KMS-11 (cell line): ENCODE measurements at regions not wholly inside any gene's neighbourhood (a gene's known extent, or its start where the extent isn't known, plus 50 kb on each side); places are given as distances from the start of the nearest gene placed in this dataset.

ENCODE experiments used
- H2AFZ ChIP-seq: fragments of 200-600 bp; sonication (generic); 2 replicates; pipeline ENCODE4 v1.6.1; 2016; ENCODE audit warnings: antibody characterized with exemption, mixed run types, low read depth
- H3K27ac ChIP-seq: fragments of 200-600 bp; sonication (generic); 2 replicates; pipeline ENCODE4 v1.6.1; 2016; ENCODE audit warnings: mild to moderate bottlenecking, mixed run types
- H3K27me3 ChIP-seq: fragments of 200-600 bp; sonication (generic); 2 replicates; pipeline ENCODE4 v1.6.1; 2017; ENCODE audit warnings: mild to moderate bottlenecking, low read depth, mixed run types, moderate library complexity; ENCODE audit not compliant: insufficient read depth
- H3K36me3 ChIP-seq: fragments of 200-600 bp; sonication (generic); 2 replicates; pipeline ENCODE4 v1.6.1; 2017; ENCODE audit warnings: mild to moderate bottlenecking, mixed run types; ENCODE audit not compliant: insufficient read depth
- H3K4me1 ChIP-seq: fragments of 200-600 bp; sonication (generic); 2 replicates; pipeline ENCODE4 v1.6.1; 2016; ENCODE audit warnings: mild to moderate bottlenecking, low read depth, mixed run types; ENCODE audit not compliant: poor library complexity, severe bottlenecking
- H3K4me2 ChIP-seq: fragments of 200-600 bp; sonication (generic); 2 replicates; pipeline ENCODE4 v1.7.0; 2016; ENCODE audit warnings: mild to moderate bottlenecking, mixed run types
- H3K4me3 ChIP-seq: fragments of 200-600 bp; sonication (generic); IDR thresholded peaks from 2 replicates; pipeline ENCODE4 v1.6.1; 2017; ENCODE audit warnings: low read depth, low read length, mixed read lengths; ENCODE audit not compliant: insufficient read depth
- H3K79me2 ChIP-seq: fragments of 200-600 bp; sonication (generic); 2 replicates; pipeline ENCODE4 v1.6.1; 2016; ENCODE audit warnings: low read depth, mixed run types; ENCODE audit not compliant: insufficient read depth
- H3K9ac ChIP-seq: fragments of 200-600 bp; sonication (generic); 2 replicates; pipeline ENCODE4 v1.6.1; 2016; ENCODE audit warnings: mild to moderate bottlenecking, mixed run types
- H4K20me1 ChIP-seq: fragments of 200-600 bp; sonication (generic); 2 replicates; pipeline ENCODE4 v1.6.1; 2016; ENCODE audit warnings: mild to moderate bottlenecking, mixed run types; ENCODE audit not compliant: insufficient read depth
- CTCF ChIP-seq: fragments of 200-600 bp; sonication (generic); conservative IDR thresholded peaks from 2 replicates; pipeline ENCODE4 v1.6.1; 2017; ENCODE audit warnings: low read depth, mild to moderate bottlenecking, antibody characterized with exemption, low read length, moderate library complexity, mixed read lengths

GRCh38 chr12:107267604-107268003, 174.3 kb upstream of the CRY1 start:
- no peak overlapping the region for H3K4me2 ChIP-seq
- no peak overlapping the region for H3K27ac ChIP-seq
- no peak overlapping the region for H3K9ac ChIP-seq
- H3K4me3 ChIP-seq = no peak overlapping the region
- TF ChIP-seq CTCF = no peak
- H3K4me1 ChIP-seq = no peaks in the 10 kb centered on the region
- H2AFZ ChIP-seq = no peak overlapping the region
- no peaks in the 10 kb centered on the region for H3K27me3 ChIP-seq
- H4K20me1 ChIP-seq = no peaks in the 10 kb centered on the region
- no peaks in the 10 kb centered on the region for H3K36me3 ChIP-seq
- H3K79me2 ChIP-seq = no peaks in the 10 kb centered on the region

- no peak overlapping the region for H3K9ac ChIP-seq
- H3K79me2 ChIP-seq = no peaks in the 10 kb centered on the region
- TF ChIP-seq CTCF = no peak
- H3K4me2 ChIP-seq = no peak overlapping the region
- no peak overlapping the region for H3K27ac ChIP-seq
- H3K4me3 ChIP-seq = no peak overlapping the region
- H4K20me1 ChIP-seq = no peaks in the 10 kb centered on the region
- H3K36me3 ChIP-seq = no peaks in the 10 kb centered on the region
- no peaks in the 10 kb centered on the region for H3K27me3 ChIP-seq
- no peaks in the 10 kb centered on the region for H3K4me1 ChIP-seq
- H2AFZ ChIP-seq = no peak overlapping the region
Observed at GRCh38 chr12:107271523-107271922, 178.2 kb upstream of the CRY1 start.

GRCh38 chr12:107275530-107275929, 182.2 kb upstream of the CRY1 start:
- no peak overlapping the region for H3K4me2 ChIP-seq
- no peaks in the 10 kb centered on the region for H3K4me1 ChIP-seq
- no peak overlapping the region for H2AFZ ChIP-seq
- no peak overlapping the region for H3K4me3 ChIP-seq
- no peak overlapping the region for H3K27ac ChIP-seq
- H3K79me2 ChIP-seq = no peaks in the 10 kb centered on the region
- TF ChIP-seq CTCF = no peak
- H4K20me1 ChIP-seq = no peaks in the 10 kb centered on the region
- H3K36me3 ChIP-seq = no peaks in the 10 kb centered on the region
- no peaks in the 10 kb centered on the region for H3K27me3 ChIP-seq
- no peak overlapping the region for H3K9ac ChIP-seq

- no peaks in the 10 kb centered on the region for H4K20me1 ChIP-seq
- H3K4me3 ChIP-seq = no peak overlapping the region
- H3K4me2 ChIP-seq = no peak overlapping the region
- no peak overlapping the region for H3K9ac ChIP-seq
- no peak overlapping the region for H2AFZ ChIP-seq
- no peaks in the 10 kb centered on the region for H3K4me1 ChIP-seq
- H3K36me3 ChIP-seq = no peaks in the 10 kb centered on the region
- no peak for TF ChIP-seq CTCF
- H3K79me2 ChIP-seq = no peaks in the 10 kb centered on the region
- no peak overlapping the region for H3K27ac ChIP-seq
- no peaks in the 10 kb centered on the region for H3K27me3 ChIP-seq
Observed at GRCh38 chr12:107277855-107278254, 184.5 kb upstream of the CRY1 start.

GRCh38 chr12:107282628-107283027, 189.3 kb upstream of the CRY1 start:
- Histone ChIP-seq H3K4me3 (no peak overlapping the region), H3K79me2 (no peaks in the 10 kb centered on the region), H3K9ac (no peak overlapping the region), H3K4me1 (no peaks in the 10 kb centered on the region), H3K4me2 (no peak overlapping the region), H4K20me1 (no peaks in the 10 kb centered on the region), H3K27me3 (no peaks in the 10 kb centered on the region), H2AFZ (no peak overlapping the region), H3K36me3 (no peaks in the 10 kb centered on the region), H3K27ac (no peak overlapping the region)
- no peak for TF ChIP-seq CTCF
